ENCODE measurements at regions not wholly inside any gene's neighbourhood (a gene's known extent, or its start where the extent isn't known, plus 50 kb on each side); places are given as distances from the start of the nearest gene placed in this dataset.

DNA sequence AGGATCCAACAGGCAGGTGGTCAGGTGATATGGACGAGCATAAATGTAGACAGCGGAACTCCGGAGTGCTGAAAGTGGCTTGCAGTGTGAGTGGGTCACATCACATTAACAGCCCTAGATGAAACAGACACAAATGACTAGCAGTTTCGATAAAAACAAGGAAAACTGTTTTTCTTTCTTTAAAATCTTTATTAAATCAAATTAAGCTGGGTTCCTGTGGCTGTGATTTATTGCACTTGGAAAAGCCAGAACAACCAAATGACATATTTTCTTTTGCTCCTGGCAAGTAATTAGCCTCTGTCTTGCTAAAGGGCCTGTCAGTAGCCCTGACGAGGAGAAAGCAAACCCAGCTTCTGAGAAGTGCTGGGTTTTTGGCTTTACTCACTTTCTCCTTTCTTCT is 152.9 kb upstream of the DDX18 start:
- TF ChIP-seq, protein P1, sequence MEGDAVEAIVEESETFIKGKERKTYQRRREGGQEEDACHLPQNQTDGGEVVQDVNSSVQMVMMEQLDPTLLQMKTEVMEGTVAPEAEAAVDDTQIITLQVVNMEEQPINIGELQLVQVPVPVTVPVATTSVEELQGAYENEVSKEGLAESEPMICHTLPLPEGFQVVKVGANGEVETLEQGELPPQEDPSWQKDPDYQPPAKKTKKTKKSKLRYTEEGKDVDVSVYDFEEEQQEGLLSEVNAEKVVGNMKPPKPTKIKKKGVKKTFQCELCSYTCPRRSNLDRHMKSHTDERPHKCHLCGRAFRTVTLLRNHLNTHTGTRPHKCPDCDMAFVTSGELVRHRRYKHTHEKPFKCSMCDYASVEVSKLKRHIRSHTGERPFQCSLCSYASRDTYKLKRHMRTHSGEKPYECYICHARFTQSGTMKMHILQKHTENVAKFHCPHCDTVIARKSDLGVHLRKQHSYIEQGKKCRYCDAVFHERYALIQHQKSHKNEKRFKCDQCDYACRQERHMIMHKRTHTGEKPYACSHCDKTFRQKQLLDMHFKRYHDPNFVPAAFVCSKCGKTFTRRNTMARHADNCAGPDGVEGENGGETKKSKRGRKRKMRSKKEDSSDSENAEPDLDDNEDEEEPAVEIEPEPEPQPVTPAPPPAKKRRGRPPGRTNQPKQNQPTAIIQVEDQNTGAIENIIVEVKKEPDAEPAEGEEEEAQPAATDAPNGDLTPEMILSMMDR (IDR thresholded peaks at IDR 0.05; ENCODE audit: low read depth, low read length, missing control alignments) = no peak

DNA sequence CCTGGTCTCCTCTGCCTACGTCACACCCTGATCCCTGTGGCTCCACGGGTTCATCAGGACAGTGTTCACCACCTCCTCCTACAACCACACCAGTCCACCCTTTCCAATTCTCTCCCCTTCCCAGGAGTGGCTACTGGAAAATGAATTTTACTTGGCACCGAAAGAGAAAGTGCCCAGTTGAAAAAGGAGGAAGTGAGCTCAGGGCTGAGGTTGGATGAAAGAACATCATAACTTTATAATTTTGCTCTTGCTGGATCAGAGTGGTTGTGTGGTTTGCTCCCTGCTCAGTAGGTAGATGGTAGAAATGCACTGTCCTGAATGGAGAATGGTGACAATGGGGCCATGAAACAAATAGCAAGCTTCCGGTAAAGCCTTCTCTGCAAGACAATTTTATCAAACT is 140.3 kb upstream of the DDX18 start:
- TF ChIP-seq, protein P1 (IDR thresholded peaks at IDR 0.05; ENCODE audit: low read depth, low read length, missing control alignments) = no peak
- no peak for DNase-seq
- in situ Hi-C loops (cut with HindIII; ENCODE audit: low pct_ligation_motif_present, low sequenced_read_pairs) = no loop called here

More for the DNA sequence above, 152.9 kb upstream of the DDX18 start:
- Histone ChIP-seq H3K4me3 (ENCODE audit: low read depth, low read length) (no peak overlapping the region), H3K36me3 (replicated peaks) (no peaks in the 10 kb centered on the region), H3K27ac (no peak overlapping the region), H3K27me3 (replicated peaks) (no peaks in the 10 kb centered on the region)
- in situ Hi-C loops (cut with HindIII; ENCODE audit: low pct_ligation_motif_present, low sequenced_read_pairs) = no loop called here
- no peak for DNase-seq

DNA sequence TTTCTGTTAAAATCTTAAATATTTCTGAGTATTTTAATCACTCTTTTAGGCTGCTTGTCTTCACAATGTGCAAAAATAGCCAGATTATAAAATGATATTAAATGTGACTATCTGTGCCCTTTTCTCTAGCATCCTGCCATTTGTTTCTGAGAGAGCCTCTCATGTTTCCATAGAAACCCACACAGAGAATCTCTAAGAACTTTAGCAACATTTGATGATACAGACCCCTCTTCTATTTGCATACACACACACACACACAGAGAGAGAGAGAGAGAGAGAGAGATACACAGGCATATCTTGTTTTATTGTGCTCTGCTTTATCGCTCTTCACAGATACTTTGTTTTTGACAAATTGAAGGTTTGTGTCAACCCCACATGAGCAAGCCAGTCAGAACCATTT is 134.5 kb upstream of the DDX18 start:
- Histone ChIP-seq H3K27ac (no peak overlapping the region), H3K27me3 (replicated peaks) (no peaks in the 10 kb centered on the region), H3K36me3 (replicated peaks) (no peaks in the 10 kb centered on the region), H3K4me3 (ENCODE audit: low read depth, low read length) (no peak overlapping the region)
- DNase-seq = no peak
- TF ChIP-seq, protein P1 (IDR thresholded peaks at IDR 0.05; ENCODE audit: low read depth, low read length, missing control alignments) = no peak
- in situ Hi-C loops (cut with HindIII; ENCODE audit: low pct_ligation_motif_present, low sequenced_read_pairs) = no loop called here

More for the DNA sequence above, 140.3 kb upstream of the DDX18 start:
- H3K27ac ChIP-seq = no peak overlapping the region
- no peak overlapping the region for H3K4me3 ChIP-seq (ENCODE audit: low read depth, low read length)
- H3K36me3 ChIP-seq (replicated peaks) = no peaks in the 10 kb centered on the region
- no peaks in the 10 kb centered on the region for H3K27me3 ChIP-seq (replicated peaks)

DNA sequence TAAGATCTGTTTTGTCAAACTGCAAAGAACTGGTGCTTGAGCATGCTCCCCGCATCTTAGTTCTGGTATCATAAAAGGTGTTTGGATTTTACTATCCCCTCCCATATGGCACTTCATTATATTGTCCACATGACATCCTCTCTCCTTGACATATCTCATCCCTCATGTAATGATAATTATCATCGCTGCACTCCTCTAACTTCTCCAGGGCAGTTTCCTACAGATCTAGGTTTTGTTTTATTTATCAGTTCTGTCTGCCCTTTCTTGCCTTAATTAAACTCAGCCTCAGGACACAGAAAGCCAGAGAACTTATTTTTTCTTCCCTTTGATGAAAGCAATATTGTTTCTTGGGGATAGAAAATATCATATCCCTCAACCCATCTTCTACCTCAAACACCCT is 129.6 kb upstream of the DDX18 start:
- no peak for DNase-seq
- in situ Hi-C loops (cut with HindIII; ENCODE audit: low pct_ligation_motif_present, low sequenced_read_pairs) = no loop called here
- Histone ChIP-seq H3K27me3 (replicated peaks) (no peaks in the 10 kb centered on the region), H3K36me3 (replicated peaks) (no peaks in the 10 kb centered on the region), H3K27ac (no peak overlapping the region), H3K4me3 (ENCODE audit: low read depth, low read length) (no peak overlapping the region)
- TF ChIP-seq, protein P1 (IDR thresholded peaks at IDR 0.05; ENCODE audit: low read depth, low read length, missing control alignments) = no peak

DNA sequence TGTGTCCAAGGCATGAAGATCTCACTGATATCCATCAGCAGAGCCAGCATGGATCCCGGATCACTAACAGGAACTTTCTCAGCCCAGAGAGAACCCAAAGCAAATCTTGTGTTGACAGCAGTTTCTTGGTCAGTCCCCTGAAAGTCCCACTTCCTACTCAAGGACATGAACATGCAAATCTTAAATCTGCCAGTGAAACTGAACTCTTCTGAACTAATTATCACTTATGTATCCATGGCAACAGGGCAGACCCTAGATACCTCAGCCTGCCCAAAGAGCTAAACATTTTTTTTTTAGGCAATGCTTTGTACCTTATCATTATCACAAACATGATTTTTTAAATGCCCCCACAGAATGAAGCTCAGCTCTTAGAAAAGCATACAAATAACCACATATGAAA is 127.8 kb upstream of the DDX18 start:
- Histone ChIP-seq H3K4me3 (ENCODE audit: low read depth, low read length) (no peak overlapping the region), H3K27ac (no peak overlapping the region), H3K36me3 (replicated peaks) (no peaks in the 10 kb centered on the region), H3K27me3 (replicated peaks) (no peaks in the 10 kb centered on the region)
- in situ Hi-C loops (cut with HindIII; ENCODE audit: low pct_ligation_motif_present, low sequenced_read_pairs) = no loop called here
- TF ChIP-seq, protein P1 (IDR thresholded peaks at IDR 0.05; ENCODE audit: low read depth, low read length, missing control alignments) = no peak
- DNase-seq = no peak

DNA sequence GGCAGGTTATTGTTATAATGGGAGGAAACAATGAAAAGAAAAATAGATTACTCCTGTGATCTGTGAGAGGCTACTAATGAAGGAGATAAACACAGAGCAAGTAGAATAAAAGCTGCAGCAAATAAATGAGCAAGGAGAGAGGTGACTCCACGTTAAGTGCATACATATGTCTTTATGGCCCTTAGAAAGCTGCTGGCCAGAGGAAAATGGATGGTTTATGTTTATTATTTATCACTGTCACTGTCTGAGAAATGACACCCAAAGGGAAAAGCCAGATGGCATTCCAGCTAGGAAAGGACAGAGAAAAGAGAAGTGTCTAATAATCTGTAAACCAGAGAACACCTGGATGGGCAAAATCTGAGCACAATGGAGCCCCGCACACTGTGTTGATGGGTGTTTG is 122.9 kb upstream of the DDX18 start:
- in situ Hi-C loops (cut with HindIII; ENCODE audit: low pct_ligation_motif_present, low sequenced_read_pairs) = no loop called here
- H3K27ac ChIP-seq = no peak overlapping the region
- no peak for DNase-seq
- no peak overlapping the region for H3K4me3 ChIP-seq (ENCODE audit: low read depth, low read length)
- H3K36me3 ChIP-seq (replicated peaks) = no peaks in the 10 kb centered on the region
- H3K27me3 ChIP-seq (replicated peaks) = no peaks in the 10 kb centered on the region
- TF ChIP-seq, protein P1 (IDR thresholded peaks at IDR 0.05; ENCODE audit: low read depth, low read length, missing control alignments) = no peak

All from brain microvascular endothelial cell (primary cell).